ENCODE measurements at regions not wholly inside any gene's neighbourhood (a gene's known extent, or its start where the extent isn't known, plus 50 kb on each side); places are given as distances from the start of the nearest gene placed in this dataset.

- TF ChIP-seq NFRKB (IDR thresholded peaks at IDR 0.05) (no peak), FOXA1 (IDR thresholded peaks at IDR 0.05) (no peak), HDGF (IDR thresholded peaks at IDR 0.05; ENCODE audit: borderline replicate concordance) (no peak), SUZ12 (IDR thresholded peaks at IDR 0.05) (no peak), ELF4 (IDR thresholded peaks at IDR 0.05) (no peak), SP1 (IDR thresholded peaks at IDR 0.05) (no peak), FOXK2 (IDR thresholded peaks at IDR 0.05) (no peak), ZNF384 (IDR thresholded peaks at IDR 0.05) (no peak), TARDBP (IDR thresholded peaks at IDR 0.05) (no peak), L3MBTL2 (conservative IDR thresholded peaks at IDR 0.05) (no peak), FOXM1 (IDR thresholded peaks at IDR 0.05; ENCODE audit: borderline replicate concordance) (no peak), CTBP1 (IDR thresholded peaks at IDR 0.05; ENCODE audit: borderline replicate concordance) (no peak), BHLHE40 (IDR thresholded peaks at IDR 0.05; ENCODE audit: borderline replicate concordance) (no peak), ARNT (IDR thresholded peaks at IDR 0.05) (no peak)
Observed at GRCh38 chr14:83478741-83479140, 1945.1 kb upstream of the SEL1L start.
